Activated B cell treated with CpG ODN at 0.5 μM for 24 hours (primary cell): ENCODE measurements at regions not wholly inside any gene's neighbourhood (a gene's known extent, or its start where the extent isn't known, plus 50 kb on each side); places are given as distances from the start of the nearest gene placed in this dataset.

Experiments used
- ATAC-seq: fragments of 200-7000 bp; cut with Tn5 transposase; one replicate; pipeline ENCODE4 v1.10.0; 2021; ENCODE audit warnings: low read depth, mild to moderate bottlenecking, moderate library complexity
- CTCF ChIA-PET: fragments of 350-600 bp; sonication (Branson Sonifier 250); formaldehyde crosslinking; loops from one replicate; lab custom pipeline; 2021; ENCODE audit warnings: antibody characterized with exemption; lab: Charles Lee
- POLR2A ChIA-PET: fragments of 350-600 bp; sonication (Branson Sonifier 250); formaldehyde crosslinking; loops from one replicate; lab custom pipeline; 2021; ENCODE audit warnings: antibody characterized with exemption; lab: Charles Lee
- DNase-seq: peaks from one replicate; pipeline ENCODE4 v3.0.0; 2022
- H3K27ac Mint-ChIP-seq: one replicate; pipeline ENCODE4 v1.8.0; 2020; ENCODE audit warnings: mixed read lengths
- H3K27me3 Mint-ChIP-seq: one replicate; pipeline ENCODE4 v1.8.0; 2021; ENCODE audit warnings: mixed read lengths
- H3K36me3 Mint-ChIP-seq: one replicate; pipeline ENCODE4 v1.8.0; 2021; ENCODE audit warnings: low read depth, mixed read lengths
- H3K4me1 Mint-ChIP-seq: one replicate; pipeline ENCODE4 v1.8.0; 2021; ENCODE audit warnings: mixed read lengths
- H3K4me3 Mint-ChIP-seq: one replicate; pipeline ENCODE4 v1.8.0; 2020; ENCODE audit warnings: mild to moderate bottlenecking, mixed read lengths
- H3K9me3 Mint-ChIP-seq: one replicate; pipeline ENCODE4 v1.8.0; 2020; ENCODE audit warnings: mixed read lengths
- CTCF ChIP-seq: fragments of 200-600 bp; IDR thresholded peaks from one replicate; pipeline ENCODE4 v1.8.0; 2022; ENCODE audit warnings: antibody characterized with exemption, mild to moderate bottlenecking
- intact Hi-C: fragments of 100-400 bp; cut with micrococcal nuclease; formaldehyde crosslinking; loops from one replicate; pipeline ENCODE4 v1.15.1; 2024

DNA sequence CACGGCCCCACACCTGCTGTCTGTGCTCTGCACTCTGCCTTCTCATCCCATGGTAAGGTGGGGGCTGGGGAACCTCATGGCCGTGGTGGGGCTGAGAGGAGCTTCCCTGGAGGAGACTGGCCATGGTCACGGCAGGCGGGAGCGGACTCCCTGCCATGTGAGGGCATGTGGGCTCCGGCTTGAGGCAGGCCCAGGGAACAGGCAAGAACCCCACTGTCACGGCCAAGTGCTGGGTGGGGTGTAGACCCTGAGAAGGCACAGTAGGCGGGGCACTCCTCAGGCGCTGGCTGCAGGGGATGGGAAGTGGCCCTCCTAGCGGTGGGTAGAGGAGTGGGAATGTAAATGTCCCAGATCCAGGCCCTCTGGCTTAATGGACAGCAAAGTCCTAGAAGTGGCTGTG is 1262.7 kb downstream of the BRD1 start:
- TF ChIP-seq CTCF, result no peak
- intact Hi-C loops, result no loop called here
- Mint-ChIP-seq H3K4me3 (no peak overlapping the region), H3K36me3 (no peaks in the 10 kb centered on the region), H3K27me3 (peaks cover 6% of the 10 kb centered on the region), H3K27ac (no peak overlapping the region), H3K4me1 (peaks cover 4% of the 10 kb centered on the region), H3K9me3 (peaks cover 2% of the 10 kb centered on the region)
- ATAC-seq (no peak), DNase-seq (no peak)
- ChIA-PET POLR2A (no interaction called here), CTCF (no interaction called here)

DNA sequence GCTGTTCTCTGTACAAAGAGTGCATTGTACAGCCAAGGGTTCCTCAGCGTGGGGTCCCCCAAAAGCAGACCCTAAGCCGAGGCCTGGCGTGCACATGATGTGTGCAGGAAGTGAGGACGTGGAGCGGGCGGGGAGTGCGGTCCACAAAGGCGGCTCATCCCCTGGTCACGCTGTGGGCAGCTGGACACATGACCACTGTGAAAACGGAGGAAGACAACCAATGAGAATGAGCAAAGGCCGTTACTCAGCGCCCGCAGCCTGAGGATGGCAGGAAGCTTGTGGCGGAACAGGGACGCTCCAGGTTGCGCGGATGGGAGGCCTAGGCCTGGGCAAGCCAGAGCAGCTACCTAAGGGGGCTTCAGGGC is 1263.7 kb downstream of the BRD1 start:
- POLR2A ChIA-PET, result no interaction called here
- TF ChIP-seq CTCF, result no peak
- intact Hi-C loops, result no loop called here

GRCh38 chr22:48563118-48563965 is 1264.3 kb downstream of the BRD1 start:
- DNase-seq (no peak), ATAC-seq (no peak)
- peaks cover 6% of the 10 kb centered on the region for H3K27me3 Mint-ChIP-seq
- POLR2A ChIA-PET, result no interaction called here
- H3K27ac Mint-ChIP-seq, result no peak overlapping the region
- intact Hi-C loops, result no loop called here
- CTCF ChIA-PET, result no interaction called here
- H3K4me1 Mint-ChIP-seq, result peaks cover 4% of the 10 kb centered on the region
- H3K9me3 Mint-ChIP-seq, result no peaks in the 10 kb centered on the region
- no peak for TF ChIP-seq CTCF
- no peak overlapping the region for H3K4me3 Mint-ChIP-seq
- H3K36me3 Mint-ChIP-seq, result no peaks in the 10 kb centered on the region

More for the DNA sequence above, 1263.7 kb downstream of the BRD1 start:
- CTCF ChIA-PET, result no interaction called here
- H3K9me3 Mint-ChIP-seq, result no peaks in the 10 kb centered on the region
- no peak overlapping the region for H3K4me3 Mint-ChIP-seq
- no peak for ATAC-seq
- peaks cover 4% of the 10 kb centered on the region for H3K4me1 Mint-ChIP-seq
- peaks cover 6% of the 10 kb centered on the region for H3K27me3 Mint-ChIP-seq
- H3K27ac Mint-ChIP-seq, result no peak overlapping the region
- DNase-seq, result no peak
- no peaks in the 10 kb centered on the region for H3K36me3 Mint-ChIP-seq

GRCh38 chr22:48561676-48562075 is 1266.0 kb downstream of the BRD1 start:
- CTCF ChIA-PET, result no interaction called here
- intact Hi-C loops, result no loop called here
- DNase-seq, result no peak
- Mint-ChIP-seq H3K4me3 (no peak overlapping the region), H3K9me3 (no peaks in the 10 kb centered on the region), H3K27ac (no peak overlapping the region), H3K36me3 (no peaks in the 10 kb centered on the region), H3K27me3 (no peaks in the 10 kb centered on the region), H3K4me1 (peaks cover under 1% of the 10 kb centered on the region)
- POLR2A ChIA-PET, result no interaction called here
- no peak for TF ChIP-seq CTCF
- ATAC-seq, result no peak

DNA sequence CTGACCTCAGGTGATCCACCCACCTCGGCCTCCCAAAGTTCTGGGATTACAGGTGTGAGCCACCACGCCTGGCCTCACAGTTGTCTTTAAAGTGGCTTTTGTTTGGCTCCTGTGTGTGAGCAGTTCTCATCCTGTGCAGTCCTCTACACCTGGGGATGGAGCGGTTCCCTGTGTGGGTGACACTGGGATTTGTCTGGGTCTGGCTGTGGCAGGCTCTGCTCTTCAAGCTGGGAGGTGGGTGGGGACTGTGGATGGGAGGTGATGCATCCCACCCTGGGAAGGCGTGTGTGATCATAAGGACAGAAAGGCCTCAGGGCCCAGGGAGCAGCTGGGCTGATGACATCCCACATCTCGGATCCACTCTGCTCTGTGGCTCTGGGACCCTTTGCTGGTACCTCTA is 1266.8 kb downstream of the BRD1 start:
- Mint-ChIP-seq H3K36me3 (no peaks in the 10 kb centered on the region), H3K27me3 (no peaks in the 10 kb centered on the region), H3K9me3 (no peaks in the 10 kb centered on the region), H3K4me1 (no peaks in the 10 kb centered on the region), H3K4me3 (no peak overlapping the region), H3K27ac (no peak overlapping the region)
- intact Hi-C loops, result no loop called here
- ChIA-PET POLR2A (no interaction called here), CTCF (no interaction called here)
- TF ChIP-seq CTCF, result no peak
- ATAC-seq, result no peak
- DNase-seq, result no peak
